PC-9 (cell line): ENCODE measurements at regions not wholly inside any gene's neighbourhood (a gene's known extent, or its start where the extent isn't known, plus 50 kb on each side); places are given as distances from the start of the nearest gene placed in this dataset.

ENCODE experiments used
- CTCF ChIP-seq: fragments of 200-600 bp; sonication (generic); conservative IDR thresholded peaks from 2 replicates; pipeline ENCODE4 v1.6.1; 2017; ENCODE audit warnings: mixed run types, antibody characterized with exemption, mild to moderate bottlenecking, moderate library complexity
- EZH2 ChIP-seq: fragments of 200-600 bp; sonication (generic); IDR thresholded peaks from 2 replicates; pipeline ENCODE4 v1.8.0; 2017; ENCODE audit warnings: antibody characterized with exemption, low read depth

GRCh38 chr17:27396045-27396444 is 60.2 kb upstream of the KSR1 start:
- TF ChIP-seq CTCF (no peak), EZH2 (no peak)
